CD4-positive, alpha-beta T cell treated with Interleukin-10 for 1 hour (primary cell): ENCODE measurements at regions not wholly inside any gene's neighbourhood (a gene's known extent, or its start where the extent isn't known, plus 50 kb on each side); places are given as distances from the start of the nearest gene placed in this dataset.
"Not testable (repeated sequence)": the region's sequence is repeated elsewhere in the genome, so short reads cannot be mapped to it uniquely, and the experiment has no call there.

ENCODE experiments used
- DNase-seq: peaks from one replicate; pipeline ENCODE4 v3.0.0-alpha.2; 2020

GRCh38 chr7:69440976-69441375, 157.3 kb upstream of the AUTS2 start:
- DNase-seq = no peak

- DNase-seq = no peak
Observed at GRCh38 chr7:69443136-69443535, 155.1 kb upstream of the AUTS2 start.

GRCh38 chr7:69445541-69445940, 152.7 kb upstream of the AUTS2 start:
- DNase-seq = no peak

- not testable (repeated sequence) for DNase-seq
Observed at GRCh38 chr7:69446213-69446612, 152.1 kb upstream of the AUTS2 start.

- no peak for DNase-seq
Observed at GRCh38 chr7:69448071-69448470, 150.2 kb upstream of the AUTS2 start.

- no peak for DNase-seq
Observed at GRCh38 chr7:69450456-69450855, 147.8 kb upstream of the AUTS2 start.

GRCh38 chr7:69451715-69452114, 146.6 kb upstream of the AUTS2 start:
- no peak for DNase-seq

GRCh38 chr7:69452797-69453196, 145.5 kb upstream of the AUTS2 start:
- DNase-seq = no peak

GRCh38 chr7:69457595-69458504, 140.4 kb upstream of the AUTS2 start:
- DNase-seq = no peak

- DNase-seq = no peak
Observed at GRCh38 chr7:69464035-69464434, 134.2 kb upstream of the AUTS2 start.

GRCh38 chr7:69465262-69465661, 133.0 kb upstream of the AUTS2 start:
- DNase-seq = no peak

GRCh38 chr7:69467826-69468225, 130.4 kb upstream of the AUTS2 start:
- DNase-seq = no peak

GRCh38 chr7:69476416-69476815, 121.9 kb upstream of the AUTS2 start:
- no peak for DNase-seq

GRCh38 chr7:69482676-69483075, 115.6 kb upstream of the AUTS2 start:
- no peak for DNase-seq

- DNase-seq = no peak
Observed at GRCh38 chr7:69489533-69489932, 108.7 kb upstream of the AUTS2 start.

GRCh38 chr7:69498671-69499070, 99.6 kb upstream of the AUTS2 start:
- no peak for DNase-seq

GRCh38 chr7:69502358-69502757, 95.9 kb upstream of the AUTS2 start:
- no peak for DNase-seq

- DNase-seq = no peak
Observed at GRCh38 chr7:69504733-69505420, 93.4 kb upstream of the AUTS2 start.

- DNase-seq = no peak
Observed at GRCh38 chr7:69508736-69509135, 89.5 kb upstream of the AUTS2 start.

- DNase-seq = no peak
Observed at GRCh38 chr7:69510114-69510513, 88.2 kb upstream of the AUTS2 start.

GRCh38 chr7:69515495-69516212, 82.6 kb upstream of the AUTS2 start:
- no peak for DNase-seq

- DNase-seq = no peak
Observed at GRCh38 chr7:69516238-69516820, 81.9 kb upstream of the AUTS2 start.
